Endothelial cell of umbilical vein (primary cell): ENCODE measurements at regions not wholly inside any gene's neighbourhood (a gene's known extent, or its start where the extent isn't known, plus 50 kb on each side); places are given as distances from the start of the nearest gene placed in this dataset.

Experiments
- BruUV-seq: library from RNA; stranded (reverse); fragments of 400-500 nt; replicated peaks from 2 replicates; lab custom pipeline; 2021; lab: Mats Ljungman, UMichigan
- CTCF ChIA-PET: fragments of 300-600, 350-600 bp; sonication (Branson Sonifier 250); formaldehyde crosslinking; loops from one replicate; lab custom pipeline; 2021; ENCODE audit warnings: antibody characterized with exemption, inconsistent platforms; lab: Charles Lee
- POLR2A ChIA-PET: fragments of 300-600, 350-600 bp; sonication (Branson Sonifier 250); formaldehyde crosslinking; loops from one replicate; lab custom pipeline; 2021; ENCODE audit warnings: antibody characterized with exemption, inconsistent platforms; lab: Charles Lee
- DNase-seq: peaks from one replicate; pipeline ENCODE4 v3.0.0-alpha.2; 2011; ENCODE audit warnings: low read depth, low spot score
- FAIRE-seq: peaks from 2 replicates; lab custom pipeline; 2011; peaks lifted over from hg19 to GRCh38; lab: Jason Lieb, UNC
- H2AFZ ChIP-seq: 2 replicates; pipeline ENCODE4 v1.6.0; 2012; ENCODE audit warnings: low read depth, low read length, control low read depth, inconsistent platforms
- H3K27ac ChIP-seq: 2 replicates; pipeline ENCODE4 v1.5.1; 2011; ENCODE audit warnings: low read depth, mild to moderate bottlenecking, control low read depth, low read length, moderate library complexity; ENCODE audit not compliant: insufficient read depth
- H3K27me3 ChIP-seq, 2 experiments: 2 replicates each; pipeline versions ENCODE4 v1.6.0 to v1.6.1; 2011; ENCODE audit warnings: low read length in 2 of 2, mixed read lengths in 1 of 2; ENCODE audit not compliant: control insufficient read depth in 2 of 2, insufficient read depth in 2 of 2
- H3K36me3 ChIP-seq, 2 experiments: 2 replicates in 1 of 2; 3 replicates in 1 of 2; pipeline ENCODE4 v1.5.1; 2011; ENCODE audit warnings: low read length in 2 of 2, mild to moderate bottlenecking in 1 of 2, moderate library complexity in 1 of 2; ENCODE audit not compliant: control insufficient read depth in 2 of 2, insufficient read depth in 2 of 2; ENCODE audit errors: extremely low read depth in 1 of 2
- H3K4me1 ChIP-seq: 3 replicates; pipeline ENCODE4 v1.5.1; 2011; ENCODE audit warnings: mild to moderate bottlenecking, low read length; ENCODE audit not compliant: control insufficient read depth, insufficient read depth; ENCODE audit errors: extremely low read depth
- H3K4me2 ChIP-seq: 2 replicates; pipeline ENCODE4 v1.6.1; 2011; ENCODE audit warnings: low read length, control low read depth, mixed read lengths; ENCODE audit not compliant: insufficient read depth
- H3K4me3 ChIP-seq, 3 experiments: fragments of 200-600 bp in 1 of 3; sonication (generic), shearing (Covaris generic) in 1 of 3; replicated peaks in 1 of 3; 2 replicates each; pipeline ENCODE4 v1.5.1; 2011 to 2016; ENCODE audit warnings: control low read depth in 3 of 3, low read length in 3 of 3, mild to moderate bottlenecking in 2 of 3, inconsistent platforms in 1 of 3, low read depth in 1 of 3, moderate library complexity in 1 of 3; ENCODE audit not compliant: insufficient read depth in 1 of 3
- H3K79me2 ChIP-seq: 2 replicates; pipeline ENCODE4 v1.6.0; 2012; ENCODE audit warnings: low read length, inconsistent platforms; ENCODE audit not compliant: control insufficient read depth, insufficient read depth
- H3K9ac ChIP-seq: replicated peaks from 2 replicates; pipeline ENCODE3; 2011; ENCODE audit warnings: low read length, control low read depth; ENCODE audit not compliant: insufficient read depth; ENCODE audit errors: extremely low read depth
- H3K9me1 ChIP-seq: replicated peaks from 3 replicates; pipeline ENCODE4 v1.6.0; 2011; ENCODE audit warnings: mild to moderate bottlenecking, low read length; ENCODE audit not compliant: control insufficient read depth, insufficient read depth; ENCODE audit errors: extremely low read depth
- H3K9me3 ChIP-seq: replicated peaks from 2 replicates; pipeline ENCODE4 v1.5.1; 2012; ENCODE audit warnings: low read length, inconsistent platforms; ENCODE audit not compliant: control insufficient read depth, insufficient read depth
- H4K20me1 ChIP-seq: replicated peaks from 2 replicates; pipeline ENCODE3; 2011; ENCODE audit warnings: mild to moderate bottlenecking, low read length; ENCODE audit not compliant: control insufficient read depth, insufficient read depth; ENCODE audit errors: extremely low read depth
- EZH2 ChIP-seq: IDR thresholded peaks from 2 replicates; pipeline ENCODE4 v1.6.1; 2012; ENCODE audit warnings: borderline replicate concordance, low read depth, mild to moderate bottlenecking, moderate library complexity, low read length, inconsistent platforms; ENCODE audit not compliant: severe bottlenecking
- FOS ChIP-seq: IDR thresholded peaks from 2 replicates; pipeline ENCODE4 v1.6.1; 2011; ENCODE audit warnings: mild to moderate bottlenecking, low read length, moderate library complexity, borderline replicate concordance; ENCODE audit not compliant: insufficient read depth
- GATA2 ChIP-seq: IDR thresholded peaks from 2 replicates; pipeline ENCODE4 v1.7.0; 2011; ENCODE audit warnings: low read depth, mild to moderate bottlenecking, moderate library complexity, mixed read lengths, low read length; ENCODE audit not compliant: insufficient read length, insufficient read depth
- JUN ChIP-seq: IDR thresholded peaks from 2 replicates; pipeline ENCODE4 v1.6.1; 2011; ENCODE audit warnings: borderline replicate concordance, low read depth; ENCODE audit not compliant: insufficient read length, insufficient read depth
- MYC ChIP-seq: IDR thresholded peaks from one replicate; pipeline ENCODE4 v1.6.1; 2011; ENCODE audit warnings: mild to moderate bottlenecking, low read depth, low read length
- POLR2A ChIP-seq: IDR thresholded peaks from 2 replicates; pipeline ENCODE4 v1.6.1; 2012; ENCODE audit warnings: low read depth, mild to moderate bottlenecking, control low read depth, low read length
- POLR2AphosphoS5 ChIP-seq: IDR thresholded peaks from 2 replicates; pipeline ENCODE4 v1.6.1; 2012; ENCODE audit warnings: low read depth, mild to moderate bottlenecking, control low read depth, low read length, moderate library complexity; ENCODE audit not compliant: insufficient read depth
- dilution Hi-C: fragments of 300-500 bp; cut with MboI; formaldehyde crosslinking; loops from one replicate; pipeline ENCODE4 v1.15.0; 2019; ENCODE audit warnings: low sequenced_read_pairs; ENCODE audit not compliant: extremely low pct_ligation_motif_present
- intact Hi-C: fragments of 100-400 bp; cut with micrococcal nuclease; formaldehyde crosslinking; loops from one replicate; pipeline ENCODE4 v1.10.0; 2022
- TF ChIP-seq, protein P1 (sequence below), 2 donors: IDR thresholded peaks; 1 replicate in 1 of 2; 2 replicates in 1 of 2; pipeline ENCODE4 v1.5.1; 2011; ENCODE audit warnings: low read length in 2 of 2, mild to moderate bottlenecking in 2 of 2, moderate library complexity in 2 of 2, control low read depth in 1 of 2, inconsistent platforms in 1 of 2, low read depth in 1 of 2; ENCODE audit not compliant: insufficient read depth in 1 of 2; ENCODE audit errors: extremely low read depth in 1 of 2
- TF ChIP-seq, protein P2 (sequence below): IDR thresholded peaks from 2 replicates; pipeline ENCODE4 v1.6.1; 2011; ENCODE audit not compliant: insufficient read depth, insufficient read length

DNA sequence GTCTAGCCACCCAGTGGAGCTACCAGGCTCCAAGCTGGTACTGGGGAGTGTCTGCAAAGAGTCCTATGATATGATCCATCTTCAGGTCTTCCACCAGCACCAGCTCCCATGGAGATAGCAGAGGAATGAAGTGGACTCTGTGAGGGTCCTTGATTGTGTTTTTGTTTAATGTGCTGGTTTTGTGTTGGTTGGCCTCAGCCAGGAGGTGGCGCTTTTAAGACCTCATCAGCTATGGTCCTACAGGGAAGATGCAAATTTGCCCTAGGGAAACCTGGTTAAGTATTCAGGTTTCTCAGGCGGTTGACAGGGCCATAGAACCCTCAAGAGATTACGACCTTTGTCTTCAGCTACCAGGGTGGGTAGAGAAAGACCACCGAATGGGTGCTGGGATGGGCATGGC is 1141.1 kb downstream of the STIM2 start:
- no peaks in the 10 kb centered on the region for H3K79me2 ChIP-seq
- H4K20me1 ChIP-seq = no peaks in the 10 kb centered on the region
- dilution Hi-C loops (no loop called here), intact Hi-C loops (no loop called here)
- CTCF ChIA-PET = no interaction called here
- H3K4me1 ChIP-seq = no peaks in the 10 kb centered on the region
- no TSS peak for BruUV-seq
- FAIRE-seq (no peak), DNase-seq (no peak)
- TF ChIP-seq POLR2A (no peak), GATA2 (no peak), MYC (no peak), EZH2 (no peak), POLR2AphosphoS5 (no peak), JUN (no peak), FOS (no peak)
- TF ChIP-seq, protein P1, sequence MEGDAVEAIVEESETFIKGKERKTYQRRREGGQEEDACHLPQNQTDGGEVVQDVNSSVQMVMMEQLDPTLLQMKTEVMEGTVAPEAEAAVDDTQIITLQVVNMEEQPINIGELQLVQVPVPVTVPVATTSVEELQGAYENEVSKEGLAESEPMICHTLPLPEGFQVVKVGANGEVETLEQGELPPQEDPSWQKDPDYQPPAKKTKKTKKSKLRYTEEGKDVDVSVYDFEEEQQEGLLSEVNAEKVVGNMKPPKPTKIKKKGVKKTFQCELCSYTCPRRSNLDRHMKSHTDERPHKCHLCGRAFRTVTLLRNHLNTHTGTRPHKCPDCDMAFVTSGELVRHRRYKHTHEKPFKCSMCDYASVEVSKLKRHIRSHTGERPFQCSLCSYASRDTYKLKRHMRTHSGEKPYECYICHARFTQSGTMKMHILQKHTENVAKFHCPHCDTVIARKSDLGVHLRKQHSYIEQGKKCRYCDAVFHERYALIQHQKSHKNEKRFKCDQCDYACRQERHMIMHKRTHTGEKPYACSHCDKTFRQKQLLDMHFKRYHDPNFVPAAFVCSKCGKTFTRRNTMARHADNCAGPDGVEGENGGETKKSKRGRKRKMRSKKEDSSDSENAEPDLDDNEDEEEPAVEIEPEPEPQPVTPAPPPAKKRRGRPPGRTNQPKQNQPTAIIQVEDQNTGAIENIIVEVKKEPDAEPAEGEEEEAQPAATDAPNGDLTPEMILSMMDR (IDR thresholded peaks at IDR 0.05; ENCODE audit: extremely low read depth in 1 of 2, insufficient read depth in 1 of 2, low read depth in 1 of 2, low read length in 2 of 2) = no peak
- TF ChIP-seq, protein P2, sequence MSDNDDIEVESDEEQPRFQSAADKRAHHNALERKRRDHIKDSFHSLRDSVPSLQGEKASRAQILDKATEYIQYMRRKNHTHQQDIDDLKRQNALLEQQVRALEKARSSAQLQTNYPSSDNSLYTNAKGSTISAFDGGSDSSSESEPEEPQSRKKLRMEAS = no peak
- no peaks in the 10 kb centered on the region for H3K9me3 ChIP-seq
- POLR2A ChIA-PET = no interaction called here
- H3K27ac ChIP-seq = no peak overlapping the region
- no peak overlapping the region for H3K4me2 ChIP-seq
- H3K9ac ChIP-seq = no peak overlapping the region
- no peaks in the 10 kb centered on the region for H3K9me1 ChIP-seq
- H3K4me3 ChIP-seq = no peak overlapping the region
- H3K27me3 ChIP-seq = no peaks in the 10 kb centered on the region
- no peaks in the 10 kb centered on the region for H3K36me3 ChIP-seq
- H2AFZ ChIP-seq = no peak overlapping the region
